ENCODE measurements at regions not wholly inside any gene's neighbourhood (a gene's known extent, or its start where the extent isn't known, plus 50 kb on each side); places are given as distances from the start of the nearest gene placed in this dataset.
"Not testable (repeated sequence)": the region's sequence is repeated elsewhere in the genome, so short reads cannot be mapped to it uniquely, and the experiment has no call there.

GRCh38 chr2:42978887-42979415 is 186.6 kb upstream of the HAAO start:
- no peak for DNase-seq

GRCh38 chr2:42978175-42978886 is 185.9 kb upstream of the HAAO start:
- no peak for DNase-seq

- peak in 1 of 51 donors; percentile 18 for DNase-seq
Observed at GRCh38 chr2:42977270-42978174, 185.1 kb upstream of the HAAO start.

- DNase-seq: no peak
Observed at GRCh38 chr2:42976351-42976750, 184.0 kb upstream of the HAAO start.

GRCh38 chr2:42974721-42975717 is 182.6 kb upstream of the HAAO start:
- peak in 47 of 51 donors; percentile 4 to 79 (median 59) for DNase-seq

- no peak for DNase-seq
Observed at GRCh38 chr2:42974169-42974720, 181.9 kb upstream of the HAAO start.

- no peak for DNase-seq
Observed at GRCh38 chr2:42973726-42974125, 181.3 kb upstream of the HAAO start.

GRCh38 chr2:42972933-42973516 is 180.6 kb upstream of the HAAO start:
- DNase-seq: not testable (repeated sequence)

- DNase-seq: no peak
Observed at GRCh38 chr2:42971947-42972736, 179.8 kb upstream of the HAAO start.

- DNase-seq: no peak
Observed at GRCh38 chr2:42971381-42971780, 179.0 kb upstream of the HAAO start.

- no peak for DNase-seq
Observed at GRCh38 chr2:42970151-42970550, 177.8 kb upstream of the HAAO start.

- no peak for DNase-seq
Observed at GRCh38 chr2:42969231-42970150, 177.1 kb upstream of the HAAO start.

GRCh38 chr2:42967959-42968674 is 175.7 kb upstream of the HAAO start:
- DNase-seq: no peak

GRCh38 chr2:42965910-42966309 is 173.5 kb upstream of the HAAO start:
- DNase-seq: no peak

- no peak for DNase-seq
Observed at GRCh38 chr2:42965196-42965595, 172.8 kb upstream of the HAAO start.

- peak in 41 of 51 donors; percentile 13 to 84 (median 55) for DNase-seq
Observed at GRCh38 chr2:42964439-42965083, 172.2 kb upstream of the HAAO start.

- no peak for DNase-seq
Observed at GRCh38 chr2:42963452-42964068, 171.2 kb upstream of the HAAO start.

Measured in hypothalamus (tissue), 51 donors.